Panc1 (cell line): ENCODE measurements at regions not wholly inside any gene's neighbourhood (a gene's known extent, or its start where the extent isn't known, plus 50 kb on each side); places are given as distances from the start of the nearest gene placed in this dataset.

Experiments used
- ATAC-seq: fragments of 200-7000 bp; cut with Tn5 transposase; 2 replicates; pipeline ENCODE4 v1.9.1; 2020; ENCODE audit warnings: mild to moderate bottlenecking, moderate library complexity
- BruUV-seq: library from RNA; stranded (reverse); fragments of 400-500 nt; replicated peaks from 2 replicates; lab custom pipeline; 2021; lab: Mats Ljungman, UMichigan
- CTCF ChIA-PET: fragments of 300-600 bp; sonication (Branson Sonifier 250); formaldehyde crosslinking; loops from one replicate; lab custom pipeline; 2022; ENCODE audit warnings: antibody characterized with exemption; lab: Charles Lee
- POLR2A ChIA-PET: fragments of 300-600 bp; sonication (Branson Sonifier 250); formaldehyde crosslinking; loops from one replicate; lab custom pipeline; 2022; ENCODE audit warnings: antibody characterized with exemption; lab: Charles Lee
- DNase-seq: peaks from one replicate; pipeline ENCODE4 v3.0.0-alpha.2; 2010; ENCODE audit warnings: low read depth, low spot score
- H3K27ac ChIP-seq: 2 replicates; pipeline ENCODE4 v1.5.1; 2011; ENCODE audit warnings: mild to moderate bottlenecking, low read length, inconsistent platforms
- H3K27me3 ChIP-seq: fragments of 200-500 bp; sonication (Bioruptor generic); 2 replicates; pipeline ENCODE4 v1.6.0; 2014; ENCODE audit warnings: low read length, inconsistent platforms; ENCODE audit not compliant: control insufficient read depth, insufficient read depth
- H3K36me3 ChIP-seq: fragments of 200-500 bp; sonication (Bioruptor generic); 2 replicates; pipeline ENCODE4 v1.5.1; 2014; ENCODE audit warnings: inconsistent platforms, mild to moderate bottlenecking, low read length, moderate library complexity; ENCODE audit not compliant: control insufficient read depth, insufficient read depth
- H3K4me1 ChIP-seq: 2 replicates; pipeline ENCODE4 v1.5.1; 2011; ENCODE audit warnings: inconsistent platforms, mild to moderate bottlenecking, low read length, moderate library complexity; ENCODE audit not compliant: control insufficient read depth, insufficient read depth
- H3K4me3 ChIP-seq, 2 experiments: 2 replicates each; pipeline ENCODE4 v1.5.1; 2011 to 2012; ENCODE audit warnings: low read depth in 2 of 2, low read length in 2 of 2, mild to moderate bottlenecking in 2 of 2, inconsistent platforms in 1 of 2, moderate library complexity in 1 of 2
- H3K9me3 ChIP-seq: fragments of 200-500 bp; sonication (Bioruptor generic); 2 replicates; pipeline ENCODE4 v1.5.1; 2014; ENCODE audit warnings: low read depth, mild to moderate bottlenecking, inconsistent platforms, low read length, moderate library complexity; ENCODE audit not compliant: control insufficient read depth, insufficient read depth
- POLR2AphosphoS5 ChIP-seq: IDR thresholded peaks from 2 replicates; pipeline ENCODE4 v1.6.1; 2012; ENCODE audit warnings: mild to moderate bottlenecking, low read depth, low read length, moderate library complexity
- SIN3A ChIP-seq: IDR thresholded peaks from 2 replicates; pipeline ENCODE4 v1.6.1; 2012; ENCODE audit warnings: low read depth, mild to moderate bottlenecking, low read length, moderate library complexity, borderline replicate concordance; ENCODE audit not compliant: insufficient read depth
- TCF7L2 ChIP-seq: IDR thresholded peaks from 2 replicates; pipeline ENCODE4 v1.6.1; 2011; ENCODE audit warnings: mild to moderate bottlenecking, low read depth, low read length, inconsistent platforms
- in situ Hi-C: cut with HindIII; loops from 2 replicates; pipeline ENCODE4 v1.10.0; 2016; ENCODE audit warnings: low sequenced_read_pairs, low pct_unique_long_range_greater_than_20kb
- intact Hi-C: fragments of 100-400 bp; cut with micrococcal nuclease; formaldehyde crosslinking; loops from one replicate; pipeline ENCODE4 v1.10.0; 2022; ENCODE audit not compliant: unreplicated experiment
- TF ChIP-seq, protein P1 (sequence below): fragments of 450-650 bp; IDR thresholded peaks from 2 replicates; pipeline ENCODE4 v1.5.1; 2017; ENCODE audit warnings: mild to moderate bottlenecking
- TF ChIP-seq, protein P2 (sequence below), 2 experiments: IDR thresholded peaks; 2 replicates each; pipeline ENCODE4 v1.6.1; 2011 to 2012; ENCODE audit warnings: low read depth in 2 of 2, control low read depth in 1 of 2, low read length in 1 of 2, mild to moderate bottlenecking in 1 of 2, moderate library complexity in 1 of 2; ENCODE audit not compliant: insufficient read depth in 1 of 2

DNA sequence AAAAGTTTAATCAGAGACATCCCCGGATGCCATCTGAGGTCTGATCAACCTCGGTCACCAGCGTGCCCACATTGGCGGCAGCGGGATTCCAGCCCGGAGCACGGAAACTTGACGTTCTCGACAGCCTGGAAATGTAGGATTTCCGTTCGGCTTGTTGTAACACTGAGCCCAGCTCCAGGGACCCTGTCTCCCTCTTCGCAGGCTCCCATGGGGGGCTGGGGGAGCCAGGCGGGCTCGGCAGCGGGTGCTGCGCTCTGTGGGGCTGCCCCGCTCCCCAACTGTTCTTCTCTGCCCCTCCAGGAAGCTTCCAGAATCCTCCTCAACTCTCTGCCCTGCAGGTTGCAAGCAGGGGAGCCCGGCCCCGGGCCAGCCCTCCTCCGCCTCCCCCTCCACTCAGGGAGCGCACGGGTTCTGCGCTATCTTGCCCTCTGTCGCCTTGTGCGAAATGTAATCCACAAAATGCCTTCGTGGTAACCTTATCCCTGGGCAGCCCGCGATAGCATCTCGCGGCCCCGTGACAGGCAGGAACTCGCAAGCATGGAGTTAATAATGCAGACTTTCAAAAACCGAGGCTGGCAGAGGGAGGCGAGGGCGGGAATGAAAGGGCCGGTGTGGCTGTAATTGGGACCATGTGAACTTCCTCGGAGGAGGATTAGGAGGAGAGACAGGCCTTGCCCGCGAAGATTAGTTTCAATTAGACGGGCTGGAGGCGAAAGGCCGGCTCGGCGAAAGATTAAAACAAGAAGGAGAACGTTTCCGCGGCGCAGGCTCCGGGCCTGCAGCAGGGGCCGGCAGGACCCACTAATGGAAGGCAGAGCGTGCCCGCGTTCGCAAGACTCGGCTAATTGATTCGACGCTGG, 53.9 kb upstream of the TTC34 start:
- Histone ChIP-seq H3K9me3 (no peaks in the 10 kb centered on the region), H3K4me1 (no peaks in the 10 kb centered on the region), H3K27me3 (peaks cover 5% of the 10 kb centered on the region), H3K27ac (no peak overlapping the region), H3K36me3 (no peaks in the 10 kb centered on the region), H3K4me3 (no peak overlapping the region)
- ChIA-PET POLR2A (no interaction called here), CTCF (no interaction called here)
- no peak for ATAC-seq
- DNase-seq = no peak
- intact Hi-C loops = no loop called here
- no peak for TF ChIP-seq POLR2AphosphoS5
- TF ChIP-seq SIN3A = no peak
- TF ChIP-seq, protein P1, sequence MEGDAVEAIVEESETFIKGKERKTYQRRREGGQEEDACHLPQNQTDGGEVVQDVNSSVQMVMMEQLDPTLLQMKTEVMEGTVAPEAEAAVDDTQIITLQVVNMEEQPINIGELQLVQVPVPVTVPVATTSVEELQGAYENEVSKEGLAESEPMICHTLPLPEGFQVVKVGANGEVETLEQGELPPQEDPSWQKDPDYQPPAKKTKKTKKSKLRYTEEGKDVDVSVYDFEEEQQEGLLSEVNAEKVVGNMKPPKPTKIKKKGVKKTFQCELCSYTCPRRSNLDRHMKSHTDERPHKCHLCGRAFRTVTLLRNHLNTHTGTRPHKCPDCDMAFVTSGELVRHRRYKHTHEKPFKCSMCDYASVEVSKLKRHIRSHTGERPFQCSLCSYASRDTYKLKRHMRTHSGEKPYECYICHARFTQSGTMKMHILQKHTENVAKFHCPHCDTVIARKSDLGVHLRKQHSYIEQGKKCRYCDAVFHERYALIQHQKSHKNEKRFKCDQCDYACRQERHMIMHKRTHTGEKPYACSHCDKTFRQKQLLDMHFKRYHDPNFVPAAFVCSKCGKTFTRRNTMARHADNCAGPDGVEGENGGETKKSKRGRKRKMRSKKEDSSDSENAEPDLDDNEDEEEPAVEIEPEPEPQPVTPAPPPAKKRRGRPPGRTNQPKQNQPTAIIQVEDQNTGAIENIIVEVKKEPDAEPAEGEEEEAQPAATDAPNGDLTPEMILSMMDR = no peak
- TF ChIP-seq TCF7L2 = no peak
- TF ChIP-seq, protein P2, sequence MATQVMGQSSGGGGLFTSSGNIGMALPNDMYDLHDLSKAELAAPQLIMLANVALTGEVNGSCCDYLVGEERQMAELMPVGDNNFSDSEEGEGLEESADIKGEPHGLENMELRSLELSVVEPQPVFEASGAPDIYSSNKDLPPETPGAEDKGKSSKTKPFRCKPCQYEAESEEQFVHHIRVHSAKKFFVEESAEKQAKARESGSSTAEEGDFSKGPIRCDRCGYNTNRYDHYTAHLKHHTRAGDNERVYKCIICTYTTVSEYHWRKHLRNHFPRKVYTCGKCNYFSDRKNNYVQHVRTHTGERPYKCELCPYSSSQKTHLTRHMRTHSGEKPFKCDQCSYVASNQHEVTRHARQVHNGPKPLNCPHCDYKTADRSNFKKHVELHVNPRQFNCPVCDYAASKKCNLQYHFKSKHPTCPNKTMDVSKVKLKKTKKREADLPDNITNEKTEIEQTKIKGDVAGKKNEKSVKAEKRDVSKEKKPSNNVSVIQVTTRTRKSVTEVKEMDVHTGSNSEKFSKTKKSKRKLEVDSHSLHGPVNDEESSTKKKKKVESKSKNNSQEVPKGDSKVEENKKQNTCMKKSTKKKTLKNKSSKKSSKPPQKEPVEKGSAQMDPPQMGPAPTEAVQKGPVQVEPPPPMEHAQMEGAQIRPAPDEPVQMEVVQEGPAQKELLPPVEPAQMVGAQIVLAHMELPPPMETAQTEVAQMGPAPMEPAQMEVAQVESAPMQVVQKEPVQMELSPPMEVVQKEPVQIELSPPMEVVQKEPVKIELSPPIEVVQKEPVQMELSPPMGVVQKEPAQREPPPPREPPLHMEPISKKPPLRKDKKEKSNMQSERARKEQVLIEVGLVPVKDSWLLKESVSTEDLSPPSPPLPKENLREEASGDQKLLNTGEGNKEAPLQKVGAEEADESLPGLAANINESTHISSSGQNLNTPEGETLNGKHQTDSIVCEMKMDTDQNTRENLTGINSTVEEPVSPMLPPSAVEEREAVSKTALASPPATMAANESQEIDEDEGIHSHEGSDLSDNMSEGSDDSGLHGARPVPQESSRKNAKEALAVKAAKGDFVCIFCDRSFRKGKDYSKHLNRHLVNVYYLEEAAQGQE (IDR thresholded peaks at IDR 0.05; ENCODE audit: insufficient read depth in 1 of 2, low read depth in 2 of 2, low read length in 1 of 2) = no peak
- BruUV-seq = no TSS peak
- in situ Hi-C loops = no loop called here

DNA sequence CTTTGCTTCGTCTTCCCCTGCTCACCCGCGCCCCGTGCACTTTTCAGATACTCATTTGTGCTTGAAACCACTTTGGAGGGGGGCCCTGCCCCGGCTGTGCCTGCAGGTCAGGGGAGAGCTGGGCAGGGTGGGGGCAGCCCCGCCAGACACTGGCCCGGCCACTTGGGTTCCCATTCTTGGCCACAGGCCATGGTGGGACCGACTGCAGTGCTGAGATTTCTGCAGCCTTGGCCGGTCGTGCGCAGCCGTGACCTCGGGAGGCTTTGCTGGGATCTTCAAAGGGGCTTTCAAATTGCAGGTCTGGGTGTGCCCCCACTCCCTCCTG, 54.5 kb upstream of the TTC34 start:
- Histone ChIP-seq H3K27me3 (peaks cover 5% of the 10 kb centered on the region), H3K27ac (no peak overlapping the region), H3K9me3 (no peaks in the 10 kb centered on the region), H3K4me3 (no peak overlapping the region), H3K36me3 (no peaks in the 10 kb centered on the region), H3K4me1 (no peaks in the 10 kb centered on the region)
- ChIA-PET CTCF (no interaction called here), POLR2A (no interaction called here)
- DNase-seq (no peak), ATAC-seq (no peak)
- BruUV-seq = no TSS peak
- in situ Hi-C loops = no loop called here
- intact Hi-C loops = no loop called here
- TF ChIP-seq, protein P1 = no peak
- TF ChIP-seq, protein P2 (IDR thresholded peaks at IDR 0.05; ENCODE audit: insufficient read depth in 1 of 2, low read depth in 2 of 2, low read length in 1 of 2) = no peak
- TF ChIP-seq SIN3A (no peak), POLR2AphosphoS5 (no peak), TCF7L2 (no peak)
